Stomach (tissue), 8 donors: ENCODE measurements at regions not wholly inside any gene's neighbourhood (a gene's known extent, or its start where the extent isn't known, plus 50 kb on each side); places are given as distances from the start of the nearest gene placed in this dataset.
A peak's percentile ranks its signal among the peaks of the same experiment; 100 is the strongest.

Source experiments
- DNase-seq, 2 donors: peaks; one replicate each; pipeline versions ENCODE4 v3.0.0 to v3.0.0-alpha.2; 2013 to 2019
- H3K27ac ChIP-seq, 5 donors: fragments of 200-600 bp in 4 of 5; sonication (generic) in 4 of 5; one replicate each; pipeline ENCODE4 v1.5.1; 2013 to 2019; ENCODE audit warnings: mild to moderate bottlenecking in 1 of 5, moderate library complexity in 1 of 5
- H3K27me3 ChIP-seq, 3 donors: fragments of 200-600 bp; sonication (generic); one replicate each; pipeline ENCODE4 v1.5.1; 2017 to 2019; ENCODE audit warnings: mixed run types in 1 of 3
- H3K36me3 ChIP-seq, 4 donors: fragments of 200-600 bp; sonication (generic); 1 replicate in 3 of 4; 2 replicates in 1 of 4; pipeline ENCODE4 v1.5.1; 2016 to 2019
- H3K4me1 ChIP-seq, 4 donors: fragments of 200-600 bp; sonication (generic); one replicate each; pipeline ENCODE4 v1.5.1; 2016 to 2019
- H3K4me3 ChIP-seq, 4 donors: fragments of 200-600 bp; sonication (generic) in 3 of 4; one replicate each; pipeline ENCODE4 v1.5.1; 2016 to 2019; ENCODE audit warnings: mild to moderate bottlenecking in 1 of 4
- H3K9me3 ChIP-seq, 4 donors: fragments of 200-600 bp; sonication (generic); one replicate each; pipeline ENCODE4 v1.5.1; 2016 to 2019
- EP300 ChIP-seq: sonication (generic); formaldehyde crosslinking; IDR thresholded peaks from one replicate; pipeline ENCODE4 v1.6.1; 2017; ENCODE audit warnings: antibody characterized with exemption
- POLR2A ChIP-seq, 4 donors: fragments of 450-650 bp; IDR thresholded peaks; one replicate each; pipeline ENCODE4 v1.6.1; 2016; ENCODE audit warnings: antibody characterized with exemption in 4 of 4, control low read depth in 2 of 4, mild to moderate bottlenecking in 1 of 4, moderate library complexity in 1 of 4
- POLR2AphosphoS5 ChIP-seq, 3 donors: sonication (generic); formaldehyde crosslinking; IDR thresholded peaks; one replicate each; pipeline ENCODE4 v1.6.1; 2016; ENCODE audit warnings: antibody characterized with exemption in 3 of 3
- WGBS, 5 donors: extraction: QIAGEN DNeasy Blood & Tissue Kit in 3 of 5; methylation state at CpG; one replicate each; pipeline versions ENCODE4 v1.1.5 to v1.1.7; 2013 to 2018; 5-methylcytosine and 5-hydroxymethylcytosine counted together
- intact Hi-C: fragments of 100-400 bp; cut with DNase I; formaldehyde crosslinking; loops from one replicate; pipeline ENCODE4 v1.15.1; 2023; ENCODE audit warnings: low total_unique reads
- TF ChIP-seq, protein P1 (sequence below), 7 experiments: fragments of 450-650 bp in 4 of 7; fragments of 200-600 bp in 3 of 7; sonication (generic) in 3 of 7; IDR thresholded peaks; one replicate each; pipeline ENCODE4 v1.5.1; 2016 to 2019; ENCODE audit warnings: antibody characterized with exemption in 7 of 7, control low read depth in 2 of 7, mild to moderate bottlenecking in 1 of 7
- donor health status: healthy with polysubstance abuse.
- donor health status: Bipolar disorder and iron deficiency.
- donor health status: healthy.

GRCh38 chr5:88396751-88397281 lies 128.2 kb upstream of the TMEM161B start:
- no peaks in the 10 kb centered on the region for H3K36me3 ChIP-seq
- intact Hi-C loops: no loop called here
- no peaks in the 10 kb centered on the region for H3K4me1 ChIP-seq
- H3K9me3 ChIP-seq: no peaks in the 10 kb centered on the region
- TF ChIP-seq EP300: no peak
- TF ChIP-seq, protein P1, sequence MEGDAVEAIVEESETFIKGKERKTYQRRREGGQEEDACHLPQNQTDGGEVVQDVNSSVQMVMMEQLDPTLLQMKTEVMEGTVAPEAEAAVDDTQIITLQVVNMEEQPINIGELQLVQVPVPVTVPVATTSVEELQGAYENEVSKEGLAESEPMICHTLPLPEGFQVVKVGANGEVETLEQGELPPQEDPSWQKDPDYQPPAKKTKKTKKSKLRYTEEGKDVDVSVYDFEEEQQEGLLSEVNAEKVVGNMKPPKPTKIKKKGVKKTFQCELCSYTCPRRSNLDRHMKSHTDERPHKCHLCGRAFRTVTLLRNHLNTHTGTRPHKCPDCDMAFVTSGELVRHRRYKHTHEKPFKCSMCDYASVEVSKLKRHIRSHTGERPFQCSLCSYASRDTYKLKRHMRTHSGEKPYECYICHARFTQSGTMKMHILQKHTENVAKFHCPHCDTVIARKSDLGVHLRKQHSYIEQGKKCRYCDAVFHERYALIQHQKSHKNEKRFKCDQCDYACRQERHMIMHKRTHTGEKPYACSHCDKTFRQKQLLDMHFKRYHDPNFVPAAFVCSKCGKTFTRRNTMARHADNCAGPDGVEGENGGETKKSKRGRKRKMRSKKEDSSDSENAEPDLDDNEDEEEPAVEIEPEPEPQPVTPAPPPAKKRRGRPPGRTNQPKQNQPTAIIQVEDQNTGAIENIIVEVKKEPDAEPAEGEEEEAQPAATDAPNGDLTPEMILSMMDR (IDR thresholded peaks at IDR 0.05): no peak
- WGBS, 5 donors: 42 to 60% (median 49%) methylated on average over 7 of the region's 7 CpGs
- H3K4me3 ChIP-seq: peak overlapping the region in 2 of 4 donors; percentile 25 to 30
- H3K27ac ChIP-seq: no peak overlapping the region
- no peak for DNase-seq
- H3K27me3 ChIP-seq: no peaks in the 10 kb centered on the region

DNA sequence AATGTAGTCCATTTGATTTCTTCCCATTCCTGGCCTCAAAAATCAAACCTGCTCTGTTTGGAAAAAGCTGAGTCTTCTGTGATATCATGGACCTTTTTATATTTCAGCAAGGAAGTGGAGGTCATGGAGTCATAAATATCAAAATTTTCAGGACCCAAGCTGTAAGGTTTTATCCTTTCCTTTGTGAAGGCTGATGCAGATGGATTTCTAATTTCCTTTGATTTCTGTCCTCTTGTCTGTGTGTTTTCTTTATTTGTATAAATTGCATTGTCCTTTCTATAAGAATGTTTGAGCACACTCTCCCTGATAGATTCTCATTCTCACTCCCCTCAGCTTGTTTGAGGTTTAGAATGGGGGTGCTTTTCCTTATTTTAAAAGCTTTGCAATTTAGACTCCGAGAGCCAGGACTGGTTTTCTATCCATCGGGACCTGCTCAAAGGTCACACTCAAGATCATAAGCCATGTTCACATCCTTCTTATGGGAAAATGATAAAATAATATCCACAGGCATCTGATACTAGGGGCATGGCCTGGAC lies 127.4 kb upstream of the TMEM161B start:
- no peaks in the 10 kb centered on the region for H3K9me3 ChIP-seq
- TF ChIP-seq, protein P1 (IDR thresholded peaks at IDR 0.05): no peak
- TF ChIP-seq POLR2AphosphoS5 (IDR thresholded peaks at IDR 0.05): no peak
- no peak for TF ChIP-seq EP300
- no peak for TF ChIP-seq POLR2A (IDR thresholded peaks at IDR 0.05)
- DNase-seq: no peak
- intact Hi-C loops: no loop called here
- no peaks in the 10 kb centered on the region for H3K36me3 ChIP-seq
- no peaks in the 10 kb centered on the region for H3K4me1 ChIP-seq
- H3K27ac ChIP-seq: no peak overlapping the region
- WGBS, 5 donors: 70 to 84% (median 78%) methylated on average over 2 of the region's 2 CpGs
- no peaks in the 10 kb centered on the region for H3K27me3 ChIP-seq
- H3K4me3 ChIP-seq: no peak overlapping the region

DNA sequence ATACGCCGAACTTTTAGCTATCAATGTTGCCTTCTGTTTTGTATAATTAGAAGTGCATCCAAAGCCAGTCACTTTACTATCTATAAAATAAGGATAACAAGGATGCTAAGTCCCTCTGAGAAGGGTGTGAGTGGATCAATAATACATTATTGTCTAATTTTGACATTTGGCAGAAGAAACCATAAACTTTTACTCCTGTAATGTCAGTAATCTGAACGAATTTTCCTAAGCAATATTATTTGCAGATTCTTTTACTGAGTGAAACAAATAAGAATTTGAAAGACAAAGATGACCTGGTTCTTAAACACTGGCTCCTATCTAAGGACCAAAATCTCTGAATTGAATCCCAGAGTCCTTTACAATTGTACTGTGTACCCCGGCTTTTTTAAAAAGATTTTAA lies 126.6 kb upstream of the TMEM161B start:
- H3K36me3 ChIP-seq: no peaks in the 10 kb centered on the region
- intact Hi-C loops: no loop called here
- WGBS, 5 donors: 62 to 75% (median 72%) methylated on average over 4 of the region's 4 CpGs
- no peaks in the 10 kb centered on the region for H3K4me1 ChIP-seq
- H3K9me3 ChIP-seq: no peaks in the 10 kb centered on the region
- no peak for TF ChIP-seq POLR2AphosphoS5 (IDR thresholded peaks at IDR 0.05)
- TF ChIP-seq, protein P1 (IDR thresholded peaks at IDR 0.05): no peak
- TF ChIP-seq POLR2A (IDR thresholded peaks at IDR 0.05): no peak
- no peak for TF ChIP-seq EP300
- no peak overlapping the region for H3K27ac ChIP-seq
- H3K27me3 ChIP-seq: no peaks in the 10 kb centered on the region
- no peak for DNase-seq
- H3K4me3 ChIP-seq: no peak overlapping the region

GRCh38 chr5:88394536-88395175 lies 126.0 kb upstream of the TMEM161B start:
- intact Hi-C loops: no loop called here
- WGBS, 5 donors: 44 to 62% (median 52%) methylated on average over 8 of the region's 8 CpGs
- no peak for DNase-seq
- H3K9me3 ChIP-seq: no peaks in the 10 kb centered on the region
- TF ChIP-seq, protein P1 (IDR thresholded peaks at IDR 0.05): no peak
- TF ChIP-seq EP300: no peak
- no peak for TF ChIP-seq POLR2AphosphoS5 (IDR thresholded peaks at IDR 0.05)
- TF ChIP-seq POLR2A (IDR thresholded peaks at IDR 0.05): no peak
- no peak overlapping the region for H3K4me3 ChIP-seq
- H3K27ac ChIP-seq: no peak overlapping the region
- no peaks in the 10 kb centered on the region for H3K4me1 ChIP-seq
- H3K36me3 ChIP-seq: no peaks in the 10 kb centered on the region
- no peaks in the 10 kb centered on the region for H3K27me3 ChIP-seq
